GM19025 (cell line): ENCODE measurements at regions not wholly inside any gene's neighbourhood (a gene's known extent, or its start where the extent isn't known, plus 50 kb on each side); places are given as distances from the start of the nearest gene placed in this dataset.
"Not testable (repeated sequence)": the region's sequence is repeated elsewhere in the genome, so short reads cannot be mapped to it uniquely, and the experiment has no call there.

Experiments used
- ATAC-seq: cut with Tn5 transposase; IDR thresholded peaks from one replicate; pipeline ENCODE4 v1.9.1; 2021; ENCODE audit warnings: mild to moderate bottlenecking, low read depth, moderate library complexity; ENCODE audit not compliant: unreplicated experiment

- ATAC-seq = no peak
Observed at GRCh38 chr4:27619435-27619834, 758.8 kb downstream of the STIM2 start.

GRCh38 chr4:27620886-27621285 is 760.2 kb downstream of the STIM2 start:
- ATAC-seq = no peak

GRCh38 chr4:27624749-27625148 is 764.1 kb downstream of the STIM2 start:
- no peak for ATAC-seq

GRCh38 chr4:27628609-27629008 is 768.0 kb downstream of the STIM2 start:
- ATAC-seq = no peak

GRCh38 chr4:27629532-27630225 is 769.0 kb downstream of the STIM2 start:
- ATAC-seq = no peak

GRCh38 chr4:27635936-27636913 is 775.6 kb downstream of the STIM2 start:
- peak; percentile 53 for ATAC-seq

- ATAC-seq = no peak
Observed at GRCh38 chr4:27638163-27638915, 777.7 kb downstream of the STIM2 start.

- ATAC-seq = no peak
Observed at GRCh38 chr4:27643101-27643500, 782.5 kb downstream of the STIM2 start.

GRCh38 chr4:27648416-27648815 is 787.8 kb downstream of the STIM2 start:
- no peak for ATAC-seq

GRCh38 chr4:27662426-27662825 is 801.8 kb downstream of the STIM2 start:
- ATAC-seq = no peak

GRCh38 chr4:27666943-27667342 is 806.3 kb downstream of the STIM2 start:
- no peak for ATAC-seq

- no peak for ATAC-seq
Observed at GRCh38 chr4:27668001-27668400, 807.4 kb downstream of the STIM2 start.

- ATAC-seq = no peak
Observed at GRCh38 chr4:27678027-27678426, 817.4 kb downstream of the STIM2 start.

- ATAC-seq = no peak
Observed at GRCh38 chr4:27684610-27685011, 824.0 kb downstream of the STIM2 start.

GRCh38 chr4:27685091-27685490 is 824.5 kb downstream of the STIM2 start:
- no peak for ATAC-seq

GRCh38 chr4:27685947-27686346 is 825.3 kb downstream of the STIM2 start:
- no peak for ATAC-seq

GRCh38 chr4:27692158-27692557 is 831.5 kb downstream of the STIM2 start:
- no peak for ATAC-seq

- ATAC-seq = no peak
Observed at GRCh38 chr4:27692868-27693634, 832.4 kb downstream of the STIM2 start.

- ATAC-seq = not testable (repeated sequence)
Observed at GRCh38 chr4:27696257-27696656, 835.6 kb downstream of the STIM2 start.

- no peak for ATAC-seq
Observed at GRCh38 chr4:27701606-27702005, 841.0 kb downstream of the STIM2 start.
